ENCODE measurements at regions not wholly inside any gene's neighbourhood (a gene's known extent, or its start where the extent isn't known, plus 50 kb on each side); places are given as distances from the start of the nearest gene placed in this dataset.
"Not testable (repeated sequence)": the region's sequence is repeated elsewhere in the genome, so short reads cannot be mapped to it uniquely, and the experiment has no call there.

DNA sequence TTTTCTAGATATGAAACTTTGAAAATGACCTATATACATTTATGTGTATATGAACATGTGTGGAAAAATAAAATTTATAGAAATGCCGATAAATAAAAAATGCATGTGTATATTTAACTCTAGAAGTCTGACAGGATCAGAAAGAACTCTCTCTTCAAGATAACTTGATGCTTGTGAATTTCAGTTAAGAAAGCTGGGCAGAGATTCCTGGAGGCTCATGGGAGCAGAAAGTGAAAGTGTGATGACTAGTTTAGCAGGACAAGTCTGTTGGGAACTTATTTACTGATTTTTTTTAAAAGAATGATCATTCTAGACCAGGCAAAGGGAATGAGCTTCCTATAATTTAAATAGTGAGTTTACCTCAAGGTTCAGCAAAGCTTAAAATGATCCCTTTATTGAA is 81.5 kb upstream of the KCNAB1 start:
- H3K4me1 ChIP-seq, result no peaks in the 10 kb centered on the region

DNA sequence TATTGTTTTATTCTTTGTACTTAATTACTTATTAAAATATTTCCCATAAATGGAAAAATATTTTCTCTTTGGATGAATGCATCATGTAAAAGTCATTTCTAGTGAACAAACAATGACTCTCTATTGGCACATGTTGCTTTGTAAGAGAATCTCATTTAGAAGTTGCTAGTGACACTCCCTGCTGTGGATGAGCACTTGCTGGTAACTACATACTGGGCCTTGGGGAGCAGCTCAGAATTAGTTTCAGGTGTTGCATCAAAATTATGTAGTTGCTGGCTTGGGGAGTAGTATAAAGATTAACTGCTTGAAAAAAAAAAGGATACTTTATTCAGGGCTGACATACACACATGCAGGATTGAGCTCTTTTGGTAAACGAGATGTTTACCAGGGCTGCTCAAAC is 80.3 kb upstream of the KCNAB1 start:
- no peaks in the 10 kb centered on the region for H3K9me3 ChIP-seq
- intact Hi-C loops (cut with DNase I), result no loop called here
- no peak overlapping the region for H3K27ac ChIP-seq
- no peaks in the 10 kb centered on the region for H3K4me1 ChIP-seq
- H3K27me3 ChIP-seq, result no peaks in the 10 kb centered on the region
- H3K4me3 ChIP-seq, result no peak overlapping the region
- TF ChIP-seq POLR2A (IDR thresholded peaks at IDR 0.05) (no peak), POLR2AphosphoS5 (IDR thresholded peaks at IDR 0.05; ENCODE audit: insufficient read depth in 1 of 2, low read depth in 1 of 2) (no peak)
- TF ChIP-seq, protein P1, sequence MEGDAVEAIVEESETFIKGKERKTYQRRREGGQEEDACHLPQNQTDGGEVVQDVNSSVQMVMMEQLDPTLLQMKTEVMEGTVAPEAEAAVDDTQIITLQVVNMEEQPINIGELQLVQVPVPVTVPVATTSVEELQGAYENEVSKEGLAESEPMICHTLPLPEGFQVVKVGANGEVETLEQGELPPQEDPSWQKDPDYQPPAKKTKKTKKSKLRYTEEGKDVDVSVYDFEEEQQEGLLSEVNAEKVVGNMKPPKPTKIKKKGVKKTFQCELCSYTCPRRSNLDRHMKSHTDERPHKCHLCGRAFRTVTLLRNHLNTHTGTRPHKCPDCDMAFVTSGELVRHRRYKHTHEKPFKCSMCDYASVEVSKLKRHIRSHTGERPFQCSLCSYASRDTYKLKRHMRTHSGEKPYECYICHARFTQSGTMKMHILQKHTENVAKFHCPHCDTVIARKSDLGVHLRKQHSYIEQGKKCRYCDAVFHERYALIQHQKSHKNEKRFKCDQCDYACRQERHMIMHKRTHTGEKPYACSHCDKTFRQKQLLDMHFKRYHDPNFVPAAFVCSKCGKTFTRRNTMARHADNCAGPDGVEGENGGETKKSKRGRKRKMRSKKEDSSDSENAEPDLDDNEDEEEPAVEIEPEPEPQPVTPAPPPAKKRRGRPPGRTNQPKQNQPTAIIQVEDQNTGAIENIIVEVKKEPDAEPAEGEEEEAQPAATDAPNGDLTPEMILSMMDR (IDR thresholded peaks at IDR 0.05), result no peak
- DNase-seq (ENCODE audit: extremely low spot score in 2 of 2), result no peak
- H3K36me3 ChIP-seq, result no peaks in the 10 kb centered on the region

More for the DNA sequence above, 81.5 kb upstream of the KCNAB1 start:
- TF ChIP-seq POLR2AphosphoS5 (IDR thresholded peaks at IDR 0.05; ENCODE audit: insufficient read depth in 1 of 2, low read depth in 1 of 2) (no peak), POLR2A (IDR thresholded peaks at IDR 0.05) (no peak)
- TF ChIP-seq, protein P1 (IDR thresholded peaks at IDR 0.05), result no peak
- H3K27ac ChIP-seq, result no peak overlapping the region
- no peaks in the 10 kb centered on the region for H3K36me3 ChIP-seq
- no peaks in the 10 kb centered on the region for H3K9me3 ChIP-seq
- no peaks in the 10 kb centered on the region for H3K27me3 ChIP-seq
- no peak for DNase-seq (ENCODE audit: extremely low spot score in 2 of 2)
- intact Hi-C loops (cut with DNase I), result no loop called here
- H3K4me3 ChIP-seq, result no peak overlapping the region

DNA sequence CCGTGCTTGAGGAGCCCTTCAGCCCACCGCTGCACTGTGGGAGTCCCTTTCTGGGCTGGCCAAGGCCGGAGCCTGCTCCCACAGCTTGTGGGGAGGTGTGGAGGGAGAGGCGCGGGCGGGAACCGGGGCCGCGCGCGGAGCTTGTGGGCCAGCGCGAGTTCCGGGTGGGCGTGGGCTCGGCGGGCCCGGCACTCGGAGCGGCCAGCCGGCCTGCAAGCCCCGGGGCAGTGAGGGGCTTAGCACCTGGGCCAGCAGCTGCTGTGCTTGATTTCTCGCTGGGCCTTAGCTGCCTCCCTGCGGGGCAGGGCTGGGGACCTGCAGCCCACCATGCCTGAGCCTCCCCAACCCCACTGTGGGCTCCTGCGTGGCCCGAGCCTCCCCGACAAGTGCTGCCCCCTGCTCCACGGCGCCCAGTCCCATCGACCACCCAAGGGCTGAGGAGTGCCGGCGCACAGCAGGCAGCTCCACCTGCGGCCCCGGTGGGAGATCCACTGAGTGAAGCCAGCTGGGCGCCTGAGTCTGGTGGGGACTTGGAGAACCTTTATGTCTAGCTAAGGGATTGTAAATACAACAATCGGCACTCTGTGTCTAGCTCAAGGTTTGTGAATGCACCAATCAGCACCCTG is 79.0 kb upstream of the KCNAB1 start:
- H3K27me3 ChIP-seq; H3K9me3 ChIP-seq; DNase-seq (ENCODE audit: extremely low spot score in 2 of 2); intact Hi-C loops (cut with DNase I); H3K4me3 ChIP-seq; H3K4me1 ChIP-seq; H3K36me3 ChIP-seq; H3K27ac ChIP-seq: not testable (repeated sequence)

DNA sequence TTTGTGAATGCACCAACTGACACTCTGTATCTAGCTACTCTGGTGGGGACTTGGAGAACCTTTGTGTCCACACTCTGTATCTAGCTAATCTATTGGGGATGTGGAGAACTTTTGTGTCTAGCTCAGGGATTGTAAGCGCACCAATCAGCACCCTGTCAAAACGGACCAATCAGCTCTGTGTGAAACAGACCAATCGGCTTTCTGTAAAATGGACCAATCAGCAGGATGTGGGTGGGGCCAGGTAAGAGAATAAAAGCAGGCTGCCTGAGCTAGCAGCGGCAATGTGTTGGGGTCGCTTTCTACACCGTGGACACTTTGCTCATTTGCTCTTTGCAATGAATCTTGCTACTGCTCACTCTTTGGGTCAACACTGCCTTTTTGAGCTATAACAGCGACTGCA is 78.5 kb upstream of the KCNAB1 start:
- H3K9me3 ChIP-seq; H3K27me3 ChIP-seq; H3K4me3 ChIP-seq; H3K4me1 ChIP-seq; intact Hi-C loops (cut with DNase I); H3K36me3 ChIP-seq; H3K27ac ChIP-seq; DNase-seq (ENCODE audit: extremely low spot score in 2 of 2): not testable (repeated sequence)

DNA sequence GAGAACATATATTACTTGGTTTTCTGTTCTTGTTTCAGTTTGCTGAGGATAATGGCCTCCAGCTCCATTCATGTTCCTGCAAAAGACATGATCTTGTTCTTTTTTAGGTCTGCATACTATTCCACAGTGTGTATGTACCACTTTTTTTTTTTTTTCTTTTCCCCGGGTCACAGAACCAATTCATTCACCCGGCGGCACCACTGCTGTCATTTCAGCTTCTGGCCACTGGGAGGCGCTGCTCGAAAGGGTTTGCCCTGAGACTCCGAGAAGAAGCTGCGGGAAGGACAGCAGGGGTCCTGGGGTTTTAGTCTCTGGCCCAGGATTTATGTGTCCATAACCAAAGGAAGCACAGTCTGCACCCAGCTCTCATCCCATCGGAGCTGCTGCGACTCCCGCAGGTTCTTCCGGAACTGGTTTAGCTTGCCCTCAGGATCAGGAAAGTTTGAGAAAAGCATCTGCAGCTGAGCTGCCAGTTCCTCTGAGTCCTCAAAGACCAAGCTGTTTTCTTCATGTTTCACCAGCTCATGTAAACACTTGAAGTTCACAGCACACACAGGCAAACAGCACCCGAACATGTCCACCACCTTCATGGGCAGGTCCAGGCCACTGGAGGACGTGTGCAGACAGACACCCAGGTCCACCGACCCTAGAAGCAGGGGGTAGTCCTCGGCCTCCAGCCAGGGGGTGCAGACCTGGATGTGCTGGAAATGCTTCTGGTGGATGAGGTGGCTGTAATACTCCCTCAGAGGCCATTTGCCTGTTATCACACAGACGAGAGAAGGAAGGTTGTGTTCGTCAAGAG is 76.3 kb upstream of the KCNAB1 start:
- H3K27ac ChIP-seq; H3K4me1 ChIP-seq; DNase-seq (ENCODE audit: extremely low spot score in 2 of 2); H3K4me3 ChIP-seq; H3K9me3 ChIP-seq; H3K36me3 ChIP-seq; H3K27me3 ChIP-seq; intact Hi-C loops (cut with DNase I): not testable (repeated sequence)
- TF ChIP-seq, protein P1 (IDR thresholded peaks at IDR 0.05), result peak; percentile 21 to 58 (median 41)

DNA sequence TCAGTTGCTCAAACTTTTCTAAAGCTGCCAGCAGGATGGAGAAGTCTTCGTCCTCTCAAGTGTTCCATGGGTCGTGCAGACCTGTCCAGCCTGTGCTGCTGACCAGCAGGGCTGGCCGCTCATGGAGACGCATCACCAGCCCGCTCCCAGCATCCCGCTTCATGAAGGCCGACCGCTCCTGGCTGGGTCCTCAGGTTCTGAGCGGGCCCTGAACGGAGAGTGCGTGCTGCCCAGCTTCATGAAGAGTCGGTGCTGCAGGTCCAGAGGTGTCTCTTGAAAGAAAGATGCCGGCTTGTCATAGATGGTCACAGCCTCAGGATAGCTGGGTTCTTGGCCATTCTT is 75.8 kb upstream of the KCNAB1 start:
- intact Hi-C loops (cut with DNase I), result no loop called here
- no peak for TF ChIP-seq POLR2A (IDR thresholded peaks at IDR 0.05)
- TF ChIP-seq, protein P1 (IDR thresholded peaks at IDR 0.05), result no peak
- TF ChIP-seq POLR2AphosphoS5 (IDR thresholded peaks at IDR 0.05; ENCODE audit: insufficient read depth in 1 of 2, low read depth in 1 of 2), result no peak
- Histone ChIP-seq H3K4me1 (no peaks in the 10 kb centered on the region), H3K9me3 (no peaks in the 10 kb centered on the region), H3K36me3 (no peaks in the 10 kb centered on the region), H3K27ac (no peak overlapping the region), H3K27me3 (no peaks in the 10 kb centered on the region), H3K4me3 (no peak overlapping the region)
- no peak for DNase-seq (ENCODE audit: extremely low spot score in 2 of 2)

DNA sequence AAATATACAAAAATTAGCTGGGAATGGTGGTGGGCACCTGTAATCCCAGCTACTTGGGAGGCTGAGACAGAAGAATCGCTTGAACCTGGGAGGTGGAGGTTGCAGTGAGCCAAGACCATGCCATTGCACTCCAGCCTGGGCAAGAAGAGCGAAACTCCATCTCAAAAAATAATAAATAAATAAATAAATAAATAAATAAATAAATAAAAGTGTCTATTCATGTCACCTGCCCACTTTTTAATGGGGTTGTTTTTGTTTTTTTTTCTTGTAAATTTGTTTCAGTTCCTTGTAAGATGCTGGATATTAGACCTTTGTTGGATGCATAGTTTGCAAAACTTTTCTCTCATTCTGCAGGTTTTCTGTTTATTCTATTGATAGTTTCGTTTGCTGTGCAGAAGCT is 71.9 kb upstream of the KCNAB1 start:
- H3K4me1 ChIP-seq; intact Hi-C loops (cut with DNase I); H3K27ac ChIP-seq; H3K4me3 ChIP-seq; DNase-seq (ENCODE audit: extremely low spot score in 2 of 2); H3K9me3 ChIP-seq; H3K27me3 ChIP-seq; H3K36me3 ChIP-seq: not testable (repeated sequence)

All from vagina (tissue), 2 donors.